ELR (cell line): ENCODE measurements at regions not wholly inside any gene's neighbourhood (a gene's known extent, or its start where the extent isn't known, plus 50 kb on each side); places are given as distances from the start of the nearest gene placed in this dataset.
A peak's percentile ranks its signal among the peaks of the same experiment; 100 is the strongest.

ENCODE experiments used
- DNase-seq: peaks from one replicate; pipeline ENCODE4 v3.0.0-alpha.2; 2015; ENCODE audit warnings: low read depth

DNA sequence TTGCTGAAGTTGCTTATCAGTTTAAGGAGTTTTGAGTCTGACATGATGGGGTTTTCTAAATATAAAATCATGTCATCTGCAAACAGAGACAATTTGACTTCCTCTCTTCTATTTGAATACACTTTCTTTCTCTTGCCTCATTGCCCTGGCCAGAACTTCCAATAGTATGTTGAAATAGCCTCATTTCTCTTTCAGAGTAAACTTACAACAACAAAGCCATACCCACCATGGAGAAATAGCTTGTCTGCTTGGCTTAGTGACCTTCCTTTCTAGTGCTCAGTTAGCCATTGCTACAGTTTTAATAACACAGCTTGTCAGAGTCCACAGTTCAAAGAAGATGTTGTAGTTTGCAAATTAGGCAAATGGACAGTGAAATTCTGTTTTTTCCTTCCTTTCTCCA is 228.0 kb downstream of the ETAA1 start:
- DNase-seq, result no peak

DNA sequence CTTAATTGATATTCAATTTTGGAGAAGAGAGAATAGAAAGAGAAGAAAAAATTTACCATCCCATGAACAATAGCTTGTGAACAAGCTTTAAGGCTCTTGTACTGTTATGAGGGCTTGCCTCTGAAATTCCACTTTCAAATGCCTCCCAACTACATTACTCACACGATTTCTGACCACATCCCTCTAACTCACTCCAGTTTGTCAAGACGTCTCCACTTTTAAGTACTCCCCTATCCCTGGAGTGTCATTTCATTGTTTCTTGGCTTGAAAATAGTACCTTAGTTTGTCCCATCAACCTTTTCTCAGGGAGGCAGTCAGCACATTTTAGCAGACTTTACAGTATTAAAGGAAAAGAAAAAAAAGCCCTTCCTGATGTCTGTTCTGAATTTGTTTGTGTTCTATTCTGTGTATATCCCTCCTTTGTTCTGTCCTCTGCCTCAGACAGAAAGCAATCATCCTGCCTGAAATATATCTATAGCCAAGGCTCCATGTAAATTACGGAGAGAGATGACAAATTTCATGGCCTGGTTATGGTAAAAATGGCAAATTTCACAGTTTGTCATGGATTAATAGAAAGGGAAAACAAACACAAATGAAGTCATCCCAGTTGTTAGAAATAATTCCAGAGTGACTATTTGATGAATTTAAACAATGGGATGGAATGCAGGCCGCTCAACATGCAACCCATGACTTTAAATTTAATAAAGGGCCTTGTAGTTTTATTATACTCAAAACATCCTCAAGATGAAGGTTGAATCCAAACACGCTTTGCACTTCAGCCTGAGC is 228.8 kb downstream of the ETAA1 start:
- peak; percentile 83 for DNase-seq

DNA sequence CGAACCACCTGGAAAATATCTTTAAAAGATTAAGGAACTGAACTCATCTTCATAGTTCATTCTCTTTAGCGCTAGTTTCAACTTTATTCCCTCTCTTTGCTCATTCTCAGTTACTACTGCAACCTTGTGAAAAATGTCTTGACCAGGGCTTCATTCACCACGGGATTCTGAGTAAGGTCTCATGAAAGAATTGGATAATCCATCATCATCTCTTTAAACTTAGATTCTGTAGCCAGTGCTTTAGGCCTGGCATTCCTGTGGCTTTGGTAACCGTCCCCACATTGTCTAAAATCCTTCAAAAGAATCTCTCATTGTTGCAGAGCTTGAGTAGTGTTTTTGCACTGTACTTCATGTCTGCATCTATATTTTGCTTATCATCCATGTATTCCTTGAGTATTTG is 229.5 kb downstream of the ETAA1 start:
- DNase-seq, result peak; percentile 64

DNA sequence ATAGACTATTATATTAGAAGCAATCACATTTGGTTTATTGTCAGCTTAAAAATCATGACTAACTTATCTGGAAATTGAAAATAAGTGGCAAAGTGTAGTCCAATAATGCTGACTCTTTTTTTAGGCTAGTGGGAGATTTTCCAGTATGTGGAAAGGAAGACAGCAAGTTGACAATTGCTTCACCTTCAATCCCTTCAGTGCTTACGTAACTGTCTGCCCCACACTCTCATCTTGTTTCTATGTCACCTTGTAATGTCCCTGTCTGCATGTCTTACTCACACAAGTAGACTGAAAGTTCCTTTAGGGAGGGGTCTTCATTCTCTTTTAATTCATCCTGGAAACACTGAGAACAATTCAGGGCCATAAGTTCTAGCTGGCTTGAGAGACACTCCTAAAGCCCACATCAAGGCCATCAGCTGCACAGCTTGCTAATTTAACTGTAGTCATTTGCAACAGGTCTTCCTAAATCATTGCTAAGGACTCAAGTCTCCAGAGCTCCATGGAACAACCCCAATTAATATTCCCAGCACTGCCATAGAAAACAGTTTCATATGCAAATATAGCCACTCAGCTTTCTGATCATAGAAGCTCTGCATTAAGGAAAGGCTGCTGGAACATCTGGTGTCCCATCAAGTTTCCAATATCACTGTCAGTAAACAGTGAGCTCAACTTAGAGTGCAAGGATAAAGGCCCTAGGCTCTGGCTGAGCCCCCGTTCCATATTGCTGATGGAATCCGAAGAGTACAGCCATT is 230.5 kb downstream of the ETAA1 start:
- no peak for DNase-seq

DNA sequence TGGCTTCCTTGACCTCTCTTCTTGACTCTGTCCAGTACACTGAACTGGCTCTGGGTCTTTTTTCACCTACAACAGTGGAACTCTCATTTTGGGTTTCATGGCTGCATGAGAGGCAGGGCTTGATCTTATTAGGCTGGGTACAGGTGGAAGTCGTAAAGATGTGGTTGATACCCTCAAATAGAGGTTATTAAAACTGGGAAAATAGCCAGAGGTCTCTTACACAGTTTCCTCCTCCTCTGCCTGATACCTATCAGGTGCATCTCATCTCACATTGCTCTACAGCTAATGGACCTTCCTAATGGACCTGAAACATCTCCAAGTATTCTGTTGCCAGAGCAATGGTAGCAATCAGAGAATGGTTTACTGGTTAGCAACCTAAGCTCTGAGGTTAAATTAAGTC is 231.8 kb downstream of the ETAA1 start:
- DNase-seq, result no peak

DNA sequence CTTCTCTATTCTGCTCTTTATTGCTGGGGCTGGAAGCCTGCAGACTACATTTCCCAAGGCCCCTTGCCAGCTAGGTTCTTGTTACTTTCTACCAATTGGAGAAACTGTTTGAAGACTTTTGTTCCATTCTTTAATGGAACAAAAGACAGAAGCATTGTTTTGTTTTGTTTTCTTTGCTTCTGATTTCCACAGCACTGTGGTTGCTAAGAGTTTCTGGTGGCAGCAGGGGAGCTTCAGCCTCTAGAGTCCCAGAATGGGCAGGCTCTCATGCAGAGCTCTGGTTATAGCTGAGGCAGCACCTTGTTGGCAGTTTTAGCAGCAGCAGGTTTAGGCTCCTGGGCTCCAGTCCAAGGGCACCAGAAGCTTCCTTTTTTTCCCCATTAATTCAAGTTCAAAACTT is 234.3 kb downstream of the ETAA1 start:
- no peak for DNase-seq

DNA sequence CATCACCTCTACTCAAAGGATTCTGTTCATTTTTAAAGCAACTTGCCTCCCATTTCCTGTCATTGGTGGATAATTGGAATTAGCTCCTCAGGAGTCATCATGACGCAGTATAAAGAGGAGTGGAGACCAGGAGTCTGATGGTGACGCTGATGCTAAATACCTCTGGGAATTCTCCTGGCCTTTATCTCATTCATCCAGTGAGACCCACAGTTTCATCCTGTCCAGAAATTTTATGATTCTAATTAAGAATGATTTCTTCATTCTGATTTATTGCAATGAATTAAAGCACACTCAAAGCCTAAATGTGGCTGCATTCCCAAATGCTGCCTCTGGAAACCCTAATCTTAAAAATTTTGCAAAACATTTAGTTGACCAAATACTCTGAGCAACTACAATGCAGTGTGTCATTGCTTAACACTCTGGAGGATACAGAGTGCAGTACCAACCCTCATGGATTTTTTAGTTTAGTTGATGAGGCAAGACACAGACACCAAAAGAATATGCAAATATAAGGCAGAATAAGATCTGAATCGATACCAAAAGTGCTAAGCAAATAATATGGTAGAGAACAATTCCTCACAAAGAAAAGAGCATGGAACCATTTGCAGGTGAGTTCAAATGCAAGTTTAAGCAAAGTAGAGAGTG is 236.2 kb downstream of the ETAA1 start:
- no peak for DNase-seq

DNA sequence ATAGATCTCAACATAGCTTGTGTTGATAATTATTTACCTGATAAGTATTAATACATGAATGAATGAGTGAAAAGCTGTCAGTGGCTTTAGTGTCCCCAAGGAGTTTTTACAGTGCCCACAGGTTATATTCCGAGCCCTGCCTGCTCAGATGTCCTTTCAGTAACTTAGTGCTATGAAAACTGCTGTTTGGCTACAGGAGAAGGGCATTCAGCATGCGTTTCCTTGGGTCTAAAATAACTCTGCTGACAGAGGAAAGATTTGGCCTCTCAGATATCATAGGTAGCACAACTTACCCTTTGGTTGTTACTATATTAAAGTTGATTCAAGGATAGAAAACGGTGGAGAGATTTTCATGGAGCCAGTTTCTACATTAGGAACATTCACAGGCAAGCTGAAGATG is 241.0 kb downstream of the ETAA1 start:
- DNase-seq, result no peak

DNA sequence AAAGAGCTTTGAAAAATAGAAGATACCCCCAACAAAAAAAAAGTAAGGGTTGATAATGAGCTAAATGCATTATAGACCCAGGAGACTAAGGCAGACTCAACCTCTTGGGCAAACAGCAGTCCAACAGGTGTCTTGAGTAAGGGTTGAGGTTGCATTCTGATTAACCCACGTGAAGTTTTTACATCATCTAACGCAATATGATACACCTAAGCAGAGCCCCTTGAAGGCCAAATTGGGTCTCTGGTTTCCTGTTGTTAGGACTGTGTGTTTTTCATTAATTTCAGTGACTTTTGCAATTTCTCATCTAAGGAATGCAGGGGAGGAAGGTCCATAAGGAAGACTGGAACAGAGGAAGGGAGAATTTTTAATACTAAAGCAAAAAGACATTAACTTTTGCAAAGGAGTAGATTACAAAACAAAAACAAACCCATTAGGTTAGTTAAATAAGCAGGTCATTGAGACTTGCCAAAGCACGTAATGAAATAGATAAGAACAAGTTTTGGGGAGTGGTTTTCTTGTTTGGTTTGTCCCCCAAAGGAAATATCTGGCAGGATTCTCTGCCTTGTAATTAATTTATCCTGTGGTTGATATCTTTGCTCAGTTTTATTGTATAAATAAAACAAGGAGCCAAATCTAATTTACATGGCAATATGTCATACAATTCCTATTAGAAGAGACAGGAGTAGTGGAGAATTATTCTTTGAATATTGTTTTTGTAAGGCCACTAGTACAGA is 244.3 kb downstream of the ETAA1 start:
- no peak for DNase-seq

DNA sequence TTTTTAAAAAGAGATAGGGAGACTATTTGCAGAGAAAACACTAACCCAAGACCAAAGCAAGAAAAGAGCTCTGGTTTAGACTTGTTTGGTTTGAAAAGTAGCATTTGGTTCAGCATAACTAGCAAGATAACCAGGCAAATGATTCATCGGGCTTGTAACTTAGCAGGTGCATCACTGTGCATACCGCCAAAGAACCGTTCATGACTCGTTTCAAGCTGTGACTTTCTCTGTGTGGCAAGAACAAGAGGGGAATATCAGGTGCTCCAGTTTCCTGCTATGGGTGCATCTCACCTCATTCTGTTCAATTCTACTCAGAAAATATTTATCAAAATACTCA is 244.9 kb downstream of the ETAA1 start:
- DNase-seq, result peak; percentile 13

DNA sequence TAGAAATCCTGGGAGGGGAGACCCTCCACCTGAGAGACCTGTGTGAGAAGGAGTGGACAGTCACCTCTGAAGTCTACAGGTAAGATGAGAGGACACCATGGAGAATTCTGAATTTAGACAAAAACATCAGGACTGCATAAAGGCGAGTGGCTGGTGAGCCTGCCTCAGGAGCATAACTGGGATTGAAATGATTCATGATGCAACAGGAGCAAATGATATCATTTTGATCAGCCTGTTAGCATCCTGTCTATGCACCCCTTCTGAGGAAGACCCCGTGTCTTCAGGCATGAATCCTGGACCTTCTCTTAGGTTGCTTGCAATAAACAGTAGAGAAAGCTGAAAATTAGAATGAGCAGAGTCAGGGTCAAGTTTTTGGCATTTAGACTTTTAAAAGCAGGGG is 245.8 kb downstream of the ETAA1 start:
- DNase-seq, result no peak

DNA sequence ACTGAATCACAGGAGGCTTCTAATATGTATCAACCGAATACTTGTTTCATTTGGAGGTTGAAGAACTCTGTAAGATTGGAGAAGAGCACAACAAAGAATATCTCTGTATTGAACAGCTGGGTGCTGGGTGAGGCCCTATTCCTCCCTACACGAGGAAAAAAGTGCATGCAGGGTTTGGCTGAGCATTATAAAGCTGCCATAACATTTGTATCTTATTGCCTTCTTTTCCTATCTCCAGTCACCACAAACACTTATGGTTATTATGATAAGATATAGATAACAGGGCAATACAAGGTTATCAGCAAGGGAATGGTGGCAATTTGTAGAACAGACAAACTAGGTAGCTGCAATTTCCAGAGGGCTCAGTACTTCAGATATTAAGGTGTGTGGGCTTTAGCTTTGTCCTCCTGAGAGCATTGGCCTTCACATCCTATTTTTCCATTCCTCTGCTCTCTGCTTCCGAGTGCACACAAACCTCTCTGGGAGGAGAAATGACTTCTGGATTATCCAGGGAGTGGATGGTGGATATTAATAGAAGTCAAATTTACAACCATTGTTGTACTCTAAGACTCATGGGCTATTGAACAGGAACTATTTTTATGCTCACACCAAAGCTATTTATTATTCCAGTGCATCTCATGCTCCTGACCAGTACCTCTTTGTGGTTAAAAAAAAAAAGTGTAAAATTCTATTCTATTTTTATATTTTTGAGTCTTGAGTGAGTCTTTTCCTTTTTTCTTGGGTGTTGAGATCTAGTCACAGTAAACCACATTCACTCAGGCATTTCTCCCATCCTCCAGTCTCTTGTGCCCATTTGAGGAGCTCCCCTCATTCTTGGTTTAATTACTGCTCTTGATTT is 248.4 kb downstream of the ETAA1 start:
- no peak for DNase-seq

DNA sequence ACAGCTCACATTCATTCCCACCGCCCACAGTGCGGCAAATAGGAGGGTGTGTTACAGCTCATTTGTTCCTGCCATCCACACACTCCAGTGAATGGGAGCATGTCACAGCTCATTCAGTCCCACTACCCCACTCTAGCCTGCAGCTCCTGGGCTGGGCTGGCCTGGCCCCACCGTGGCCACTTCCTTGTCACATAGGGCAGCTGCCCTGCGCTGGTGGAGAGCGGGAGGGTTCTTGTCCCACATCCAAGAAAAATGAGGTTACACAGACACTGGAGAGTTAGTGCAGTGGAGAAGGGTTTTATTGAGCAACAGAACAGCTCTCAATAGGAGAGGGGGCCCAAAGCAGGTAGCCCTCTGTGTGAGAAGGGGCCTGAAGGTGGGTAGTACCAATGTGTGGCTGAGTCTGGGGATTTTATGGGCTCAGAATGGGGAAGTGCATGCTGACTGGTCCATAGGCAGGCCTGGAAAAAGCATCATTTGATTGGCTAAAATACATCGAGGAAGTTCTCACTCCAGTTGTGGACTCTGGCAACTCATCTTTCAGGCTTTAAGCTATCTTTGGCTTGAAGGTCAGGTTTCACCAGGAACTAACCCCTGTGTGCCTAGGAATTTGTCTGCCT is 249.7 kb downstream of the ETAA1 start:
- no peak for DNase-seq

DNA sequence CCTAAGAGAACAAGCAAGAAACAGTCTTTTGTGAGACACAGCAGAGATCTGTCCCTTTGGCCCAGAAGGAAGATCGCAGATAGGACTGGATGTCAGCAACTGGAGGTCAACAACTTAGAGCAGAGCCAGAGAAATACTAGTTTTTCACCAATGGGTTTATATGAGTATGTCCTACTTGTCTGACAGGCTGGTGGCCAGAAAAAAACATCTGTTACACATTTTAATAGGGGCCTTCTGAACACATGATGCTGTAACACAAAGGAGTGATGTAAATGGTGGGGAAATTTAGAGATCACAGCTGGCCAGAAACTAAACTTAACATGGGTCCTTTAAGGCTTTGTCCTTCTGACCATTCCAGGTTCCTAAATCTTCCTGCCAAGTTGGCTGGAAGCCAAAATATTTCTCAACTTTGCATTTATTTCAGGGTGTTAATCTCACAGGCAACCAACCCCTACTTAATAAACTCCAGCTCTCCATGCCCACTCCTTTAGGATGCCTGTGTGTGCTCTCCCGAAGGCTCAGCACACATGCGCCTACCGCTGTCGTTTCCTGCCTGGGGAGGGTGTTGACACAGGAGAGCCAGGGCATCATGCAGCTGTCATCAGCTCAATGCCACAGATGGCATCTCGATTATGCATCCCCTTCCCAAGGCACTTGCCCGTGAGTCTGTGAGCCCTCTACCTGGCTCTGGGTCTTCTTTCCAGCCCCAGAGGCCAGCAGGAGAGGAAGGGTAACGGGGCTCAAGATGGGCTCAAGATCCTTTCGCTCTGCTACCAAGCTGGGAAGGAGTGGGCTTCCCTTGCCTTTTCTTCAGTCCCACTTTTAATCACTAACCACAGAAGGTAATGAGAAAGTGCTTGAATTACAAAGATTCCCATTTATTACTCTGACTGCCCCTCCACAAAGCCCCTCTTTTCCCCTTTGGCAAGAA is 252.5 kb downstream of the ETAA1 start:
- DNase-seq, result no peak

DNA sequence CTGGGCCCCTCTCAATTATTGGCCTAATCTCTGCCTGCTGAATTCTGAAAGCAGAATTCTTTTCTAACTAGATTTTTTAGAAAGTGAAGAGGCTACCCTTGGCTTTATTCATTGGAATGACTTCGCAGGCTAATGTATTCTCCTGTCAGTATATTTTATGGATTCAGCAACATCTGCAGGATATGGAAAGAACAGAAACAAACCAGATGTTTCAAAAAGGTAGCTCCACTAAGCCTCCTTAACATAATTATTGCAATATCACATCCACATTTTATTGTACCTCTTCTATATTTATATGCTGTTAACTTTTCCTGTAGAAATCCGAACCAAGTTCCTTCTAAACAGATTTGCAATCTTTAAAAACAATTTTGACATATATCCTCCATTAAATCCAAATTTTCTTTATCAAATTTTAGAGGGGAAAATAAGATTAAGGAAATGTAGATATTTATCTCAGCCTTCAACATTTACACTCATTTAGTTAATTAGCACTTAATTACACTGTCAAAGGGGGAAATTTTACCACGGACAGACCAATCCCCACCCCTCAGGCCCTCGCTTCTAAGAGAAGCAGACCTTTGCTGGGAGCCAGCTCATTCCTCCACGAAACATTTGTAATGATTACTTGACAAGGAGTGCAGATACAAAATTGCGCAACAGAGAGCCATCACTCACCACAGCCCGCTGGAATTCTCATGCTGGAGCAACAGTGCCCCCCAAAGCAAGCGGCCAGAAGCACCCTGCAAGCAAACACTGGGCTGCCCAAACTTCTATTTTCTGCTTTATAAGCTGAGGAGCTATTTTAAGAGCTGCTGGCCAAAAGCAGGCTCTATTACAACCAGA is 253.4 kb downstream of the ETAA1 start:
- peak; percentile 90 for DNase-seq

DNA sequence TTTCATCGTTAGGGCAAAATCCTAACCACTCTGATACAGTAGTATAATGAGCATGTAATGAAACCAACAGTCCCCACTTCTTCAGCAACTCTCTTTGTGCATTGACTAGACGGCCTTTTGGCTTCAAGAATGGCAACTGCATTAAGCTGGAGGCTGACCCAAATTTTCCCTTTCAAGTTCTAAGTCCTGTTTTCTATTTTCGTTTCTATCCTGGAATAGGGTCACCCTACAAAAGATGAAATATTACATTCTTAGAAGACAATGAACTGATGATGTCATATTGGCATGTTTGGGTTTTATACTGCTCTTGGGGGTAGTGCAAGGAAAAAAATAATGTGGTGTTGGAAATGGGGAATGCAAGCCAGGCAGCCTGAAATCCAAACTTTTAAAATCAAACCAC is 254.4 kb downstream of the ETAA1 start:
- peak; percentile 1 for DNase-seq

DNA sequence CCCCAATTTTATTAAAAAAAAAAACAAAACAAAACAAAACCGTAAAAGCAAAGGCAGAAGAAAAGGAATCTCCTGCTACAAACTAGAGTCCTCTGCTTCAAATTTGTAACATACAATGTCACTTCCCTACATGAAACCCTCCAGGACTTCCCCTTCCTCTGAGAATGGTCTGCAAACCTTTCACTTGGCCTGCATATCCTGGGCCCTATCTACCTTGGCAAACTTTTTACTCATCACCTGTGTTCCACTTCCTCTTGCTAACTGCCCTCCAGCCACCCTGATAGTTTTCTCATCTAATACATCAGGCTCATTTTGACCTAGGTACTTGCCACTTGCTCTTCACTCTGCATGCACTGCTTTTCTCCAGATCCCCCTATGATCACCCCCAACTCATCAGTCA is 255.5 kb downstream of the ETAA1 start:
- no peak for DNase-seq

DNA sequence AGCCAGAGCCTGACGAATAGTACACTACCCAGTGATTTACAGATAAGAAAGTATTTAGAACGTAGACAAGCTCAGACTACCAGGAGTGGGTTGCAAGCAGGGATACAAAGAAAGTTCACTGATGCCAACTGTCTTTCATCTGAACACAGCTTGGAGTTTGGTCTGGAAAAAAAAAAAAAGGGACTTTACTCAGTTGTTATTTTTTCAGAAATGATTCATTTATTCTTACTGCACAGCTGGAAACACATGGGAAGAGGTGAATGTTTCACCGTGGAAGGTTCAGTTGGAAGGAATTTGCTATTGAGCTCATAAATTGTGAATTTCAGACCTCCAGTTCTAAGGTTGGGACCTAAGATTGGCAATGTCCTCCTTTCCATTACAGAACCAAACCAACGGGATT is 259.7 kb downstream of the ETAA1 start:
- DNase-seq, result no peak

DNA sequence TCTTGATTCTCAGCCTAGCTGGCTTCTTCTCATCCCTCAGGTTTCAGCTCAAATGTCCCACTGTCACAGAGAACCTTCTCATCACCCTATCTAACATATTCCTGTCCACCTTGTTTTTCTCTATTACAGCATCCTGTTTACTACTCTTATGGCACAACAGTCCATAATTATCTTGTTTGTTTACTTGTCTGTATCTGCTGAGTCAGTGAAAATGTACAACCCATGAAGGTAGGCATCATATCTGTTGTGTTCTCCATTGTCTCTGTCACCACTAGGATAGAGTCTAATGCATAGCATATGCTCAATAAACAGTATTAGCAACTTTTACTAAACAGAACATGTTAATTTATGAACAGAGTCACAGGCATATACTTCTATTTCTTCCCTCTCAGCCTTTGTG is 261.7 kb downstream of the ETAA1 start:
- DNase-seq, result no peak
